ENCODE measurements at regions not wholly inside any gene's neighbourhood (a gene's known extent, or its start where the extent isn't known, plus 50 kb on each side); places are given as distances from the start of the nearest gene placed in this dataset.

GRCh38 chr17:70769956-70770355 is 600.6 kb downstream of the KCNJ2 start:
- Histone ChIP-seq H4K20me1 (ENCODE audit: low read length) (no peaks in the 10 kb centered on the region), H3K4me2 (ENCODE audit: low read length) (no peak overlapping the region), H3K9me3 (ENCODE audit: low read length) (no peaks in the 10 kb centered on the region), H3K4me3 (ENCODE audit: low read length) (no peak overlapping the region), H3K27me3 (ENCODE audit: low read length) (no peaks in the 10 kb centered on the region), H3K4me1 (ENCODE audit: insufficient read depth, low read length) (no peaks in the 10 kb centered on the region), H2AFZ (ENCODE audit: low read length) (no peak overlapping the region), H3K9me2 (replicated peaks; ENCODE audit: low read length) (no peaks in the 10 kb centered on the region), H3K79me2 (ENCODE audit: low read length) (no peaks in the 10 kb centered on the region), H3K36me3 (ENCODE audit: low read depth, low read length) (no peaks in the 10 kb centered on the region), H3K9ac (ENCODE audit: low read length) (no peak overlapping the region), H3K27ac (ENCODE audit: low read length) (no peak overlapping the region), H3F3A (ENCODE audit: low read length, unreplicated experiment) (no peaks in the 10 kb centered on the region)
- CTCF ChIA-PET: interaction anchor here (0.6 kb wide), 2 partner anchors 109 to 308 kb away, joined by 3 read pairs; no protein-coding TSS in a partner anchor
- BruUV-seq (replicated peaks): no TSS peak
- POLR2A ChIA-PET (ENCODE audit: unreplicated experiment): no interaction called here
- TF ChIP-seq EZH2phosphoT487 (IDR thresholded peaks at IDR 0.05; ENCODE audit: borderline replicate concordance, low read length) (no peak), EZH2 (IDR thresholded peaks at IDR 0.05; ENCODE audit: low read length, unreplicated experiment) (no peak), CTCF (conservative IDR thresholded peaks at IDR 0.05; ENCODE audit: low read depth, low read length) (no peak)
- intact Hi-C loops (cut with micrococcal nuclease): loop anchor here (5.0 kb wide), 2 partner anchors 133 to 467 kb away; no protein-coding TSS in a partner anchor
- DNase-seq (no peak), ATAC-seq (no peak)

- H3K79me2 ChIP-seq (ENCODE audit: low read length): no peaks in the 10 kb centered on the region
- TF ChIP-seq EZH2 (IDR thresholded peaks at IDR 0.05; ENCODE audit: low read length, unreplicated experiment) (no peak), CTCF (conservative IDR thresholded peaks at IDR 0.05; ENCODE audit: low read depth, low read length) (no peak), EZH2phosphoT487 (IDR thresholded peaks at IDR 0.05; ENCODE audit: borderline replicate concordance, low read length) (no peak)
- no peaks in the 10 kb centered on the region for H3K36me3 ChIP-seq (ENCODE audit: low read depth, low read length)
- no peak overlapping the region for H3K4me2 ChIP-seq (ENCODE audit: low read length)
- no peak overlapping the region for H3K9ac ChIP-seq (ENCODE audit: low read length)
- no peak overlapping the region for H3K27ac ChIP-seq (ENCODE audit: low read length)
- H3K27me3 ChIP-seq (ENCODE audit: low read length): no peaks in the 10 kb centered on the region
- H4K20me1 ChIP-seq (ENCODE audit: low read length): no peaks in the 10 kb centered on the region
- DNase-seq (no peak), ATAC-seq (no peak)
- H3F3A ChIP-seq (ENCODE audit: low read length, unreplicated experiment): no peaks in the 10 kb centered on the region
- no peaks in the 10 kb centered on the region for H3K9me2 ChIP-seq (replicated peaks; ENCODE audit: low read length)
- intact Hi-C loops (cut with micrococcal nuclease): no loop called here
- H3K4me3 ChIP-seq (ENCODE audit: low read length): no peak overlapping the region
- BruUV-seq (replicated peaks): no TSS peak
- H2AFZ ChIP-seq (ENCODE audit: low read length): no peak overlapping the region
- ChIA-PET POLR2A (ENCODE audit: unreplicated experiment) (no interaction called here), CTCF (no interaction called here)
- H3K4me1 ChIP-seq (ENCODE audit: insufficient read depth, low read length): no peaks in the 10 kb centered on the region
- no peaks in the 10 kb centered on the region for H3K9me3 ChIP-seq (ENCODE audit: low read length)
Measured at GRCh38 chr17:70771804-70772386, 602.6 kb downstream of the KCNJ2 start.

GRCh38 chr17:70772761-70773160 is 603.4 kb downstream of the KCNJ2 start:
- Histone ChIP-seq H3K4me1 (ENCODE audit: insufficient read depth, low read length) (no peaks in the 10 kb centered on the region), H3K27ac (ENCODE audit: low read length) (no peak overlapping the region), H2AFZ (ENCODE audit: low read length) (no peak overlapping the region), H4K20me1 (ENCODE audit: low read length) (no peaks in the 10 kb centered on the region), H3F3A (ENCODE audit: low read length, unreplicated experiment) (no peaks in the 10 kb centered on the region), H3K9me2 (replicated peaks; ENCODE audit: low read length) (no peaks in the 10 kb centered on the region), H3K4me3 (ENCODE audit: low read length) (no peak overlapping the region), H3K27me3 (ENCODE audit: low read length) (no peaks in the 10 kb centered on the region), H3K79me2 (ENCODE audit: low read length) (no peaks in the 10 kb centered on the region), H3K36me3 (ENCODE audit: low read depth, low read length) (no peaks in the 10 kb centered on the region), H3K9me3 (ENCODE audit: low read length) (no peaks in the 10 kb centered on the region), H3K4me2 (ENCODE audit: low read length) (no peak overlapping the region), H3K9ac (ENCODE audit: low read length) (no peak overlapping the region)
- ATAC-seq: no peak
- ChIA-PET CTCF (no interaction called here), POLR2A (ENCODE audit: unreplicated experiment) (no interaction called here)
- no TSS peak for BruUV-seq (replicated peaks)
- intact Hi-C loops (cut with micrococcal nuclease): no loop called here
- no peak for TF ChIP-seq EZH2 (IDR thresholded peaks at IDR 0.05; ENCODE audit: low read length, unreplicated experiment)
- no peak for TF ChIP-seq EZH2phosphoT487 (IDR thresholded peaks at IDR 0.05; ENCODE audit: borderline replicate concordance, low read length)
- TF ChIP-seq CTCF (conservative IDR thresholded peaks at IDR 0.05; ENCODE audit: low read depth, low read length): no peak
- DNase-seq: no peak
